Parathyroid adenoma (tissue), 2 donors: ENCODE measurements at regions not wholly inside any gene's neighbourhood (a gene's known extent, or its start where the extent isn't known, plus 50 kb on each side); places are given as distances from the start of the nearest gene placed in this dataset.

Source experiments
- H2AFZ ChIP-seq: fragments of 300-600 bp; sonication (generic); one replicate; pipeline ENCODE4 v1.7.0; 2017; ENCODE audit warnings: antibody characterized with exemption, mild to moderate bottlenecking
- H3K27ac ChIP-seq: fragments of 300-600 bp; sonication (generic); one replicate; pipeline ENCODE4 v1.7.0; 2017
- H3K27me3 ChIP-seq: fragments of 300-600 bp; sonication (generic); one replicate; pipeline ENCODE4 v1.7.0; 2017; ENCODE audit warnings: low read length; ENCODE audit not compliant: control insufficient read depth, insufficient read depth
- H3K36me3 ChIP-seq: fragments of 300-600 bp; sonication (generic); one replicate; pipeline ENCODE4 v1.7.0; 2017; ENCODE audit warnings: low read length; ENCODE audit not compliant: control insufficient read depth, insufficient read depth
- H3K4me1 ChIP-seq: fragments of 300-600 bp; sonication (generic); one replicate; pipeline ENCODE4 v1.7.0; 2017; ENCODE audit warnings: control low read depth
- H3K4me2 ChIP-seq: fragments of 300-600 bp; sonication (generic); one replicate; pipeline ENCODE4 v1.7.0; 2017; ENCODE audit warnings: low read length
- H3K4me3 ChIP-seq: fragments of 300-600 bp; sonication (generic); one replicate; pipeline ENCODE4 v1.7.0; 2017; ENCODE audit warnings: low read depth, low read length
- H3K79me2 ChIP-seq: fragments of 300-600 bp; sonication (generic); one replicate; pipeline ENCODE4 v1.7.0; 2017; ENCODE audit warnings: control low read depth
- H3K9ac ChIP-seq: fragments of 300-600 bp; sonication (generic); one replicate; pipeline ENCODE4 v1.7.0; 2017; ENCODE audit warnings: mild to moderate bottlenecking
- H3K9me3 ChIP-seq: fragments of 300-600 bp; sonication (generic); one replicate; pipeline ENCODE4 v1.7.0; 2017; ENCODE audit warnings: low read length; ENCODE audit not compliant: control insufficient read depth
- TF ChIP-seq, protein P1 (sequence below): fragments of 300-600 bp; sonication (generic); IDR thresholded peaks from one replicate; pipeline ENCODE4 v1.7.0; 2017; ENCODE audit warnings: antibody characterized with exemption, mild to moderate bottlenecking
- donor health status: primary hyperparathyroidism.

DNA sequence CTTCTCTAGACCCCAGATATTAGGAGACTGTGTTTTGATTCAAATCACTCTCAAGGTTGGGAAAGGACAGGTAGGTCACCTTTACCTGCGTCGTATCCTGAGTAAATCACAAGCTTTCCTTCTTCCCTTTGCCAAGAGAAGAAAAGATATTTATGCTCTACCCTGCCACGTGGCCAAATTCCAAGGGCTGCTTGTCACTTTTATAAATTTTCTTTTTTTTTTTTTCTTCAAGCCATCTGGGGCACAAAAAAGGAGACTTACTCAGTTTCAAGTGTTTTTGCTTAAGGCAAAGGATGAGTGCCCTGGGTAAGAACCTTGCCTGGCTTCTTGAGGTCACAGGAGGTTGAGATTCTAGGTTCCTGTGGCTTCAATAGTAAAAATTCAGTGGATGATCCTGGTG lies 285.1 kb downstream of the TMEM114 start:
- Histone ChIP-seq H3K4me1 (no peaks in the 10 kb centered on the region), H3K27ac (no peak overlapping the region), H3K4me3 (no peak overlapping the region), H3K9me3 (no peaks in the 10 kb centered on the region), H2AFZ (no peak overlapping the region), H3K27me3 (no peaks in the 10 kb centered on the region), H3K79me2 (no peaks in the 10 kb centered on the region), H3K4me2 (no peak overlapping the region), H3K36me3 (no peaks in the 10 kb centered on the region), H3K9ac (no peak overlapping the region)
- TF ChIP-seq, protein P1, sequence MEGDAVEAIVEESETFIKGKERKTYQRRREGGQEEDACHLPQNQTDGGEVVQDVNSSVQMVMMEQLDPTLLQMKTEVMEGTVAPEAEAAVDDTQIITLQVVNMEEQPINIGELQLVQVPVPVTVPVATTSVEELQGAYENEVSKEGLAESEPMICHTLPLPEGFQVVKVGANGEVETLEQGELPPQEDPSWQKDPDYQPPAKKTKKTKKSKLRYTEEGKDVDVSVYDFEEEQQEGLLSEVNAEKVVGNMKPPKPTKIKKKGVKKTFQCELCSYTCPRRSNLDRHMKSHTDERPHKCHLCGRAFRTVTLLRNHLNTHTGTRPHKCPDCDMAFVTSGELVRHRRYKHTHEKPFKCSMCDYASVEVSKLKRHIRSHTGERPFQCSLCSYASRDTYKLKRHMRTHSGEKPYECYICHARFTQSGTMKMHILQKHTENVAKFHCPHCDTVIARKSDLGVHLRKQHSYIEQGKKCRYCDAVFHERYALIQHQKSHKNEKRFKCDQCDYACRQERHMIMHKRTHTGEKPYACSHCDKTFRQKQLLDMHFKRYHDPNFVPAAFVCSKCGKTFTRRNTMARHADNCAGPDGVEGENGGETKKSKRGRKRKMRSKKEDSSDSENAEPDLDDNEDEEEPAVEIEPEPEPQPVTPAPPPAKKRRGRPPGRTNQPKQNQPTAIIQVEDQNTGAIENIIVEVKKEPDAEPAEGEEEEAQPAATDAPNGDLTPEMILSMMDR: no peak

DNA sequence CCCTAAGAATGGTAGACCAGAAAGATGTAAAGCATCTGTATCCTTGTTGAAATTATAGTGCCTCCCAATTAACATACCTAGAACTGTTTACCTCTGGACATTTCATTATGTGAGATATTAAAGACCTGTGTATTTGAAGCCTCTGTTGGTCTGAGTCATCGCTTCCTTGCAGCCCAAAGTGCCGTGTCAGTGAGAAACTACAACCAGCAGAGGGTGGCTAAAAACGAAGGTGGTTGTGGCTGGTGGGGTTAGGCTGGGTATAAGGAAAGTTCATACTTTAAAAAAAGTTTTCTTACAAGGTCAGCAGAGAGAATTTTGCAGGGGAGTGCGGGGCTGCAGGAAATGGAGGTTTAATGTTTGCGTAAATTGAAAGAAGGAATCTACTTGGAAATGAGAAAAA lies 290.7 kb downstream of the TMEM114 start:
- Histone ChIP-seq H3K4me2 (no peak overlapping the region), H3K27ac (no peak overlapping the region), H2AFZ (no peak overlapping the region), H3K4me3 (no peak overlapping the region), H3K9ac (no peak overlapping the region), H3K4me1 (no peaks in the 10 kb centered on the region), H3K36me3 (no peaks in the 10 kb centered on the region), H3K27me3 (no peaks in the 10 kb centered on the region), H3K79me2 (no peaks in the 10 kb centered on the region), H3K9me3 (no peaks in the 10 kb centered on the region)
- TF ChIP-seq, protein P1: no peak

DNA sequence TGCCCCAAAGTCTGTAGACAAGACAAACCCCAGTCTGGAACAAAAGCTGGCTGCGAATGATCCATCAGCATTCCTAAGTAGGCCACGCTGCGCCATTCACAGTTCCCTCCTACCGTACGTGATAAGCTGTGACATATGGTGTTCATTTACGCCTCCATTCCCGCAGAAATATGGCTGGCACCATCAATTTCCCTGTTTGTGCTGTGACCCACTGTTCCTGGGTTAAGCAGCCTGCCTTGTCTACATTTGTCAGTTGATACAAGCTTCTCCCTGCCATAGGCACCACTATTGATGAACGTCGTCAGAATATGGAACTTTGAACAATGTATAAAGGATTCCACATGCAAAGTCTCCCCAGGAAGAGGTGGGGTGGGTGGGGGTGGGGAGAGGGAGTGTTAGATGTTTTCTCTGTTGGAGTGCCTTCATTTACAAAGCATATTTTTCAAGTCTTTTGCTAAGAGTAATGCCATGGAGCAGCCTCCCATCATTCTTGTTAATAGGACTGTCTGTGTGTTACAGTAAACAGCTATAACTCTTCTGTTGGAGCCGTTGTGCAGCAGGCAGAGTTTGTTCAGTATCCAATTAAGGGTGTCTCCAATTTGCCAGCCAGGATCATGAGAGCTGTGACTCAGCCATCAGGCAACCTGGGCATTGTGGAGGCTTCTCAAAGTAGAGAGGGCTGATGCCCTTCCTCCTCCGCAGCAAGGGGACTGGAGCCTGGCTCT lies 294.6 kb downstream of the TMEM114 start:
- Histone ChIP-seq H3K4me3 (no peak overlapping the region), H3K27me3 (no peaks in the 10 kb centered on the region), H3K79me2 (no peaks in the 10 kb centered on the region), H2AFZ (no peak overlapping the region), H3K9me3 (no peaks in the 10 kb centered on the region), H3K4me2 (no peak overlapping the region), H3K27ac (no peak overlapping the region), H3K4me1 (no peaks in the 10 kb centered on the region), H3K9ac (no peak overlapping the region), H3K36me3 (no peaks in the 10 kb centered on the region)
- TF ChIP-seq, protein P1: no peak

DNA sequence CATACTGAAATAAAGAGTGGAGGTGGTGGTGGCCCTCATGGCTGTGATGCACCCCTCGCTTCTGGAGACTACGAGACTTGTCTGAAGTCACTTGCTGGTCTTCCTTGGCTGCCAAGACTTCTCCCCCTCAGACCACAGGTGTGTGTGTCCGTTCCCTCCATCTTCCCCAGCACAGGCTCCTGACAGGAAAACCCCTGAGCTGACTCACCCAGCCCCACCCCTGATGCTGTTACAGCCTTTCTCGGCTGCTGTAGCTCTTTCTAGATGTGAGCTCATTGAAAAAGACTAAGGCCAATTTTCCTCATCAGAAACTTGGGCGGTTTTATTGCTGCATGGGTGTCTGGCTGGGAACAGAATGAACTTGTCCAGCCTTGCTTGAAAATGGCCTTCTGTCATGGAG lies 296.9 kb downstream of the TMEM114 start:
- no peaks in the 10 kb centered on the region for H3K79me2 ChIP-seq
- H3K36me3 ChIP-seq: no peaks in the 10 kb centered on the region
- H3K4me1 ChIP-seq: no peaks in the 10 kb centered on the region
- no peak overlapping the region for H2AFZ ChIP-seq
- no peak overlapping the region for H3K4me3 ChIP-seq
- H3K4me2 ChIP-seq: no peak overlapping the region
- TF ChIP-seq, protein P1: no peak
- no peaks in the 10 kb centered on the region for H3K9me3 ChIP-seq
- no peak overlapping the region for H3K9ac ChIP-seq
- no peaks in the 10 kb centered on the region for H3K27me3 ChIP-seq
- H3K27ac ChIP-seq: no peak overlapping the region

DNA sequence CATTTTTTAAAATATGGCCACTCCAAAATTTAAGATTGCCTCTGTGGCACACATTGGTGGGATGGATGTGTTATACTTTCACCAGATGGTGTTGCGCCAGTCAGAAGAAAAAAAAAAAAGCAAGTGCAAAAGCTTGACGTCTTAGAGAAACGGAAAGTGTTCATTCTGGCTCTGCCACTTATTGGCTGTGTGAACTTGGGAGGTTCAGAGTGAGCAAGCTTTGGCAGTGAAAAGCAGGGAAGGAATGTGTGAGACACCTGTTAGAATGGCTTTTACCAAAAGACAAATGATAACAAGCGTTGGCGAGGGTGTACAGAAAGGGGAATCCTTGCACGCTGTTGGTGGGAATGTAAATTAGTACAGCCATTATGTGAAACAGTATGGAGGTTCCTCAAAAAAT lies 298.0 kb downstream of the TMEM114 start:
- Histone ChIP-seq H3K27ac (no peak overlapping the region), H3K36me3 (no peaks in the 10 kb centered on the region), H3K4me2 (no peak overlapping the region), H3K27me3 (no peaks in the 10 kb centered on the region), H3K9me3 (no peaks in the 10 kb centered on the region), H3K4me1 (no peaks in the 10 kb centered on the region), H3K9ac (no peak overlapping the region), H3K4me3 (no peak overlapping the region), H2AFZ (no peak overlapping the region), H3K79me2 (no peaks in the 10 kb centered on the region)
- TF ChIP-seq, protein P1: no peak
